Dedifferentiated amniotic fluid mesenchymal stem cell (primary cell): ENCODE measurements at regions not wholly inside any gene's neighbourhood (a gene's known extent, or its start where the extent isn't known, plus 50 kb on each side); places are given as distances from the start of the nearest gene placed in this dataset.

Experiments
- DNase-seq: peaks from one replicate; pipeline ENCODE4 v3.0.0-alpha.2; 2016; ENCODE audit errors: extremely low spot score

DNA sequence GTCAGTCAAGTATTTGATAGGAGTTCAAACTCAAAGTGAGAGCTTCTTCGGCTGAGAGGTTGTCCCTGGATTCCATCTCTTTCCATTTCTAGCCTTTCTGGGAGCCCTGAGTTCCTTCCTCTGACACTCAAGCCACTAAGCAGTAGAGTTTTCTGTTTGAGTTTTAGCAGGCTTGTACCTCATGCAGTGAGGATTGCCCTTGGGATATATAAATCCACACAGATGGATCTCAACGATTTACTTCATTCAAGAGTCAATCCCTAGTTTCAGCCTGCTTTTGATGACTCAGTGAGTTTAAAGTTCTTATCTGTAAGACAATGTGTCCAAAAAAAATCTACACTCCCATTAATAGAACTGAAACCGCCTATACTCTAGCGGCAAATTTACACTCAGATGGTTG lies 2240.9 kb upstream of the WWC1 start:
- no peak for DNase-seq

DNA sequence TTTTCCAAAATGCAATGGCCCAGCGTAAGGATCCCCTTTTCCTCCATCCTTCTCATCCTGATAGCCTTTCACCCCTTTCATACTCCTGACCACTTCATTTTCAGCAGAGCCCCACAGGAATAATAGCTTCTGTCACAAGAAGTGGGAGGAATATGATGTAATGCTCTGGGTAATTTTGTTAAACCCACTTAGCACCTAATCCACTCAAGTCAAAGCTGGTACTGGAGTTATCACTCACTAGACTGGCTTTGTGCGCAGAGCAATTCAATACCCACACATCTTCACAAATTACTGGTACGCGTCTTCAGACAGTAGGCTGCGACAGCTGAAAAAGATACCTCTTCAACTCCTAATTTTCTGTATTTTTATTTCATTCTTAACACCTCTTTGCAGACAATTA lies 2232.8 kb upstream of the WWC1 start:
- no peak for DNase-seq

DNA sequence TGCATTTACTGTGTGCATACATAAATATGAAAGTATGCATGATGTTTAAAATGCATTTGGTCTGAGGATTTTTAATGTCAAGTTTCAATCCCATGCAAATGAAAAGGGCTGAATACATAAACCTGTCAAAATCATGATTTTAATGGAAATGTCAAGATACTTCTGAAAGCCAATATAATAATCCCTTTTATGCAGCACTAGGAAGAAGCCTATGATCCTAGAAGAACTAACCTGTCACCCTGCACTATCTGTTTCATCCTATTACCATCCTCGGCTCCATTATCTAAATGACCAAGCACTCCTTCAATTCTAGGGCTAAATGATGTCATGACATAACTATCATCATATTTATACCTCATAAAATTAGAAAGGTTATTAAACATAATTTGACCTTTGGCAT lies 2229.4 kb upstream of the WWC1 start:
- DNase-seq = no peak

DNA sequence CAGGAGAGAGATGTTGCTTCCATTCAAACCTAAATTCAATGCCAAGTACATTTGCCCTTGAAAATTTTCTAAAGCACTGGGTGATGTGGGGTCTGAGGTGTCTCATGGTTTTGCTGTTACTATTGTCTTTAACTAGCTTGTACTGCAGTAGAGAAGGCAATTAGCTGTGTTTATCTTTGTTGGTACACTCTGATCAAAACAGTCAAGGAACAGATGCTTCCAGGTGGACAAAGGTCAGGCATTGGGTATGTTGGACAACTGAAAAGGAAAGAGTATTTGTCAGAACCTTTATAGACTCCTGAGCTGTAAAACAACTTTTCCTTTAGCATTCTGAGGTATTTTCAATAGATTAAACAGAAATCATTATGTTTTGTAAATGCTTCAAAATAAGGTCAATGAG lies 2228.7 kb upstream of the WWC1 start:
- DNase-seq = no peak

DNA sequence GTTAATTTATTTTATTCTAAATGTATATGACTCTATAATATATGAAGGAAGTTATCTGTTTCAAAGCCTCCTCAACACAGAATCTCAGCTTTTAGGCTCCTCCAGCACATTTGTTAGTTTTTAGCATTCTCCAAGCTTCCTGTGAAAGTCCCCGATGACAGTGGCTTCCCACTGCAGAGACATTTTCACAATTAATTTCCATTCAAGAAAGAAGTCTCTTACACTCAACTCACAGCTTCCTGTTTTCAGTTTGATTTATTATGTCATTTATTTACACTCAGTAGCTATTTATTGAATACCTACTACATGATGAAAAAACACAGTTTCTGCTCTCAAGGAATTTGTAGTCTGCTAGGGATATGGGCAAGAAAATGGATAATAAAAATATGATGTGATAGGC lies 2228.2 kb upstream of the WWC1 start:
- no peak for DNase-seq

DNA sequence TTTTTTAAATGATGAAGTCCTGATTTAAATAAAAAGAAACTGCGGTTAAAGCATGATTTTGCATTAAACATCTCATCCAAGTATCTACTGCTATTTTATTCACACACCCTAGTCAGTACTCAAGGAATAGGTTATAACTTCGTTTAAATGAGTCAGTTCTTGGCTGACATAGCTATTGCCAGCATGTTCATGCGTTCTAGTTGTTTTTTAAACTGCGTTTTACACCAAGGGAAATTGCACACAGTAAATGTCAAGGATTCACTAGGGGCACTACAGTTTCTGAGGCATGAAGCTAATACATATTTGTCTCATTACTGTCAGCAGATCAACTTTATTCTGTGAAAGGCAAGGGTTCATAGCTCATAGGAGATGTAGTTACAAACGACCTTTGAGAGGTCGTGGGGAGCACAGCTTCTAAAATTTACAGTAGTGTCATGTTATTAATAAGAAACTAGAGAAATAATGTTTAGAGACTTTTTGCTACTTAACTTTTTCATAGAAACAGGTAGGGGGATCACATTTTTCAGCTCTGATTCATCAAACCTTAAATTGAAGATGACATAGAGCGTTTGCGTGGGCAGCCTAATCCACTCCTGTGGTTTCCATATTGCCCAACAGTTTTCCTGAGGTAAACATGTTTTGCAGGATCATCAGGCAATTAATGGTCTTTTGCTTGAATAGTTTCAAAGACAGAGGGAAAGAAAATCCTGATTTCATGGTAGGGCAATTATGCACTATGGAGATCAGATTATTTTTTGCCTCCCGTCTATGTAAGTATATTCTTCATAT lies 2222.7 kb upstream of the WWC1 start:
- DNase-seq = no peak

DNA sequence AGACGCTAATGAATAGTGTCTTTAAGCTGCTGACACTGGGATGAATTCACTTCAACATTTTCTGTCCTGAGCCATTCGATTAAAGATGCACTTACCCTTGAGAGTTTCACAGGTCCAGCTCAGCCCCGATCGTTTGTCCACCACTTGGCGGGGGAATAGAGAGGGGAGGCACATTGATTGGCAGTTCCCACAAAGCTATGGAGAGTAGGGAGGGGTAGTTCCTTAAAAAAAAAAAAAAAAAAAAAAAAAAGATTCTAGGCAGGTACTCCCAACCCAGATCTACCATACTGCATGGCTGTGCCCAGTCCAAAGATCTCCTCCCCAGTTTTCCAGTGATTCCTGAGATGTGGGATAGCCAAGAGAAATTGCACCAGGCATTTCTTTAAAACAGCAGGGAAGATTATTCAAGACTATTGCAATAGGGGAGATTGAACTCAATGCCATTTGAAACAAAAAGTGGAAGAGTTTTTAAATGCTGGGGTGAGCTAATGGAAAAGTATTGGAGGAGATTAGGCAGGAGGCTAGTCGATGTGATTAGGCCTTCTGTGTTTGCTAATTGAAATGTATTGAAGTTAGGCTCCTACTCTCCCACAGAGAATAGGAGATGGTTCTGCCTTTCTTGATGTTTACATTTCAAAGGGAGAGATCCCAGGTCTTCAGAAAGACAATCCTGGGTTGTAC lies 2217.4 kb upstream of the WWC1 start:
- no peak for DNase-seq

DNA sequence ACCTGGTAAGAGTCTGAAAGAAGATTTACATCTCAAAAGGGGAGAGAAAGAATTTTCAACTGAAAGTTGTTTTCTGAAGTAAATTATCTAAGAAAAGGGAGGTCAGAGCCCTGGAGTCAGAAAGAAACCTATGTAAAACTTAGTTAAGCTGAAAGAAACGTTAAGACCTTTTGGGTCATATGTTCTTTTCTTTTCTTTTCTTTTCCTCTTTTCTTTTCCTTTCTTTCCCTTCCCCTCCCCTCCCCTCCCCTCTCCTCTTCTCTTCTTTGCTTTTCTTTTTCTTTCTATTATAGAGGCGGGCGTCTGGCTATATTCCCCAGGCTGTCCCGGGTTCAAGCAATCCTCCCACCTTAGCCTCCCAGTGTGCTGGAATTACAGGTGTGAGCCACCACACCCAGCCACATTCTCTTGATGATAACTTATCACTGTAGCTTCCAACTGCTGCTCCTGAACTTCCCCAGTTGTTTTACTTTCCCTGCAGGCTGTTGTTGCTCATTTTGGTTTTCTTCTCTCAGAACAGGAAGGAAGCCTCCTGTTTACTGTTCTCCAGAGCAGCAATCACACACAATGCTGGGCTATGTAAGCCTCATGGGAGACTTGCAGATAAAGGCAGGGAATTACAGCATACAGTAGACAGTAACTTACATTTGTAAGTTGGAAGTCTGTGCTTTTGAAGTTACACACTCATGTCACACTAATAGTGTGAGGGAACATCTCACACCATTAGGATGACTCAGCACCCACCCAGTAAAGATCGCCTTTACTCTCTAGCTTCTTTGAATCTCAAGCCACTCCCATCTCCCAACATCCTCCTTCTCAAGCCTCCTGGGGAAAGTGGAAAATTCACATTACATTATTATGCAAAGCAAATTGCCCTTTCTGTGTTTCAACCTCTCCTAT lies 2216.6 kb upstream of the WWC1 start:
- DNase-seq = no peak

DNA sequence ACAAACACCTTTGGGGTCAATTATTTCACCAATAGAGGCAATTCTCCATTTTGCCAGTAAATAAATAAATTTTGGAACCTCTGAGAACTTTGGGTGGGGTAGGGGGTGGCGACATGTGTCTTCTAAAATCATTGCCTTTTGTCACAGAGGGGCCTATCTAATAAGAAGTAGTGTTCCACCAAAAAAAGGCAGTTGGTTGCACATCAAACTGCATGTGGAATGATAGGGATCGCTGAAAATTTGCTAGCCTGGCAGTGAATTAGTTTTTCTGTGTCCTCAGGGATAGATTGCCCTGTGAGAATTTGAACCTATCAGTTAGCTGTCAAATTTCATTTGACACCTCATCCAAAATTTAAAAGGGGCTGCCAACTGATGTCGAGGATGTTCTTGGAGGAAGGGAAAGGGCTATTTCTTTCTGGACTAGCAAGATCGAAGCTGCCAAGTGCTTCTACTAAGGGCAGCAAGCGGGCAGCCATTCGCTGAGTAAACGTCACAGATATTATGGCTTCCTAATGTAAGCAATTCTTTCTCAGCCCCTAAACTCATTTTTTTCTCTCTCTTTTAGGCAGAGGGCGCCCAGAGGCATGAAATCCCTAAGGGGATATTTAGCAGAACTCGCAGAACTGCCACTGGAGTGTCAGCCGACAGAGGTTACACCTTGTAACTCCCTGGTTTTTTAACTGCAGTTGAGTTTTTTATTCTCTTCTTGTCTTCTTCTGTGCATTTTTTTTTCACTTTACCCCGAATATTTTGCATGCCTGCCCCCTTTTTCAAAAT lies 2208.1 kb upstream of the WWC1 start:
- no peak for DNase-seq

DNA sequence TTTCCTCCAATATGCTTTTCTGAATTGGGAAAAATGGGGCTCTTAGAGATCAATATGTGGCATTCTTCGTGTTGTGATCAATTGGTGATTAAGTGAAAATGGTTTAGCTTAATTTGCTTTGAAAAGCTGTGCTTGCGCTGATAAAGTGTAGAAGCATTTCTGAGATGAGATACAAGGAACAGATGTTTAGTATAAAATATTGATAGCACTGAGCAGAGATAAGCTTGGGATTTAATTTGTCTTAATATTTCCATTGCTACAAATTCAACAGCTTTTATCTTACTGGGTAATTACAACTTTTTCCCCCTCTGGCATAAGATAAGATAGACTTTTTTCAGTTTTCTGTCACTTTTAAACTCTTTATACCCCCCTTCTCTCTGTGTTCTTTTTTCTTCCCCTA lies 2204.9 kb upstream of the WWC1 start:
- no peak for DNase-seq

DNA sequence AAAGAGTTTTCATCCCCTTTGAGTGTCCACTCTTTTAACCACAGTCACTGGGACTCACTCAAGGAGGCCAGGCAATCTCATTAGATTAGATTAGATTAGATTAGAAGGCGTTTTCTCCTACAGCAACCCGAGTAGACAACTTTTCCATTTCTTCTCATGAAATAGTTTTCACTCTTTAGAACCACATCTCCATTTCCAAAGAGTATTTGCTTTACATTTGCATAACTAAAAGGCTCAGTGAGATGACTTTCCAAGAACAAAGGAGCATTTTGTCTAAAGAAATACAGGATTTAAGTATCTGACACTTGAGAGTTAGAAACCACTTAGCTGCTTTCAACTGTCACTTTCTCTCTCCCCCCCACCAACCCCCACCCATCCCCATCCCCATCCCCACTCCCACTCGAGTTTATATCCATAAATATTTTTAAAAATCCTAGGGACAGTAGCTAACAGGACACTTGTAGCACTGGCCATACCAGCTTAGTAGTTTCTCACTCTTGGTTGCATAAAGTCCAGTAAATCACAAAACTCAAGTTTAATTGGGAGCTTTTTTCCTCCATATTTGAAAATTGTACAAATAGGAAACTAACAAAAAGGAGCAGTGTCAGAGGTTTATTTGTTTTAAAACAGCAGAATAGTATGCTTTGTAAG lies 2202.9 kb upstream of the WWC1 start:
- DNase-seq = no peak

DNA sequence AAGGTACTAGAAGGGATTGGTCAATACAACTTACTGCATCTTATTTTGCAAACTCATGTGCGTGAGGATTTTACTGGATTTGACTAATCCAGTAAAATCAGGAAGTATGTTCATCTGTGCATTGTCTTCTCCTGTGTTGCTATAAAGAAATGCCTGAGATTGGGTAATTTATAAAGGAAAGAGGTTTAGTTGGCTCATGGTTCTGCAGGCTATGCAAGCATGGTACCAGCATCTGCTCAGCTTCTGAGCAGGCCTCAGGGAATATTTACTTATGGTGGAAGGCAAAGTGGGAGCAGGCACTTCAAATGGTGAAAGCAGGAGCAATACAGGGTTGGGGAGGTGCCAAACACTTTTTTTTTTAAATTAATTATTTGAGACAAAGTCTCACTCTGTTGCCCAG lies 2199.5 kb upstream of the WWC1 start:
- DNase-seq = no peak

DNA sequence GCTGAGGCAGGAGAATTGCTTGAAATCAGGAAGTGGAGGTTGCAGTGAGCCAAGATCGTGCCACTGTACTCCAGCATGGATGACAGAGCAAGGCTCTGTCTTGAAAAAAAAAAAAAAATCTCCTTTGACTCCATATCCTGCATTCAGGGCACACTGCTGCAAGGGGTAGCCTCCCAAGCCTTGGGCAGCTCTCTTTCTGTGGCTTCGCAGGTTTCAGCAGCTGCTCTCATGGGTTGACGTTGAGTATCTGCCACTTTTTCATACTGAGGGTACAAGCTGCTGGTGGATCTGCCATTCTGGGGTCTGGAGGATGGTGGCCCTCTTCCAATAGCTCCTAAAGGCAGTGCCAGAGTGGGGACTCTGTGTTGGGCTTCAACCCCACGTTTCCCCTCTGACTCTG lies 2198.1 kb upstream of the WWC1 start:
- DNase-seq = no peak

DNA sequence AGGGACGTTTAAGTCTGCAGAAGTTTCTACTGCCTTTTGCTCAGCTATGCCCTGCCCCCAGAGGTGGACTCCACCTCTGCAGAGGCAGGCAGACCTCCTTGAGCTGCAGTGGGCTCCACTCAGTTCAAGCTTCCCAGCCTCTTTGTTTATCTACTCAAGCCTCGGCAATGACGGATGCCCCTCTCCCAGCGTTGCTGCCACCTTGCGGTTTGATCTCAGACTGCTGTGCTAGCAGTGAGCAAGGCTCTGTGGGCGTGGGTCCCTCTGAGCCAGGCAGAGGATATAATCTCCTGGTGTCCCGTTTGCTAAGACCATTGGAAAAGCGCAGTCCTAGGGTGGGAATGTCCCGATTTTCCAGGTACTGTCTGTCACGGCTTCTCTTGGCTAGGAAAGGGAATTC lies 2188.5 kb upstream of the WWC1 start:
- DNase-seq = no peak

DNA sequence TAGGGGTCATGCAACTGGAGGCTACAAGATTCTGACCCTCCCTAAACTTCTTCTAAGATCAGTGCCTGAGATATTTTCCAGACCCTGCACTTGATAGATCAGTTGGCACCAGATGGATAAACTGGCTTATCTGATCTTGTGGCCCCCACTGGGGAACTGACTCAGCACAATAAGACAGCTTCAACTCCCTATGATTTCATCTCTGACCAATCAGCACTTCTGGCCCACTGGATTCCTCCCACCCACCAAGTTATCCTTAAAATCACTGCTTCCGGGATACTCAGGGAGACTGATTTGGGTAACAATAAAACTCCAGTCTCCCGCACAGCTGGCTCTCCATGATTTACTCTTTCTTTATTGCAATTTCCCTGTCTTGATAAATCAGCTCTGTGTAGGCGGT lies 2180.4 kb upstream of the WWC1 start:
- no peak for DNase-seq

DNA sequence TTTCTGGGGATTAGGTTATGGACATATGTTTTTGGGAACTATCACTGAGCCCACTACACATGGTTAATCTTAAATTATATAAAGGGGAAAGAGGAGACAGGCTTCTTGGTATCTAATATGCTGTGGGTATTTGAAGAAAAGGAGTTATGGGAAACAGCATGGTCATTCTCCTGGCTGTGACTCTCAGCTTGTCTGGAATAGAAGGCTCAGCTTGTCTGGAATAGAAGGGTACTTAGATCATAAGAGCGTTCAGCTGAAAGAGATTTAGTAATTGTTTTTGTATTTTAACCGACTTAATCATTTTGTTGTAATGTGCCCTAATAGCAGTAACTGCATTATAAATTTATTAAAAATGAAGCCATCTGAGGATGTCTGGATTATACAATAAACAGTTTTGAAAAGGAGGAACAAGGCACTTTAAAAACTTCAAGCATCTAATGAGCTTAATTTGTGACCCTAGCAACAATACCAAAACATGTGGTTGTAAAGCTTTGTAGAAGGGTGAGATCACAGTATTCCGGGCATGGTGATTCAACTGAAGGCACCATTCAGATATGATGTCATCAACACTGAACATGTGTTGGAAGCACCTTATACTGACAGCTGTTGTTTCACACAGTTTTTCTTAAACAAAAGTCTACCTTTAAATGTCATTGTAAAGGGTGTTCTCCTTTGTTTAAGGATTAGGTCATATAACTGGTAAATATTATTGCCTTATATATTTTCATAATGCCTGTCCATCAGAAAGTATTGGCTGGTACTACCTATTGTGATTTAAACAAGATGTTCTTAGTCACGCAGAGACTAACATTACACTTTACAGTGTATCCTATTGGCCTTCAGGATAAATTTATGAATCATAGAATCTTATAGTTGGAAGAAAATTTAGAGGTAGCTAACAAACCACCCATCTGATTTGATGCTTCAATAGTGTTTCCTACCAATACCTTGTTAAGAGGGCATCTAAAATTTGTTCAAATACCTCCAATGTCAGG lies 2174.1 kb upstream of the WWC1 start:
- DNase-seq = no peak

DNA sequence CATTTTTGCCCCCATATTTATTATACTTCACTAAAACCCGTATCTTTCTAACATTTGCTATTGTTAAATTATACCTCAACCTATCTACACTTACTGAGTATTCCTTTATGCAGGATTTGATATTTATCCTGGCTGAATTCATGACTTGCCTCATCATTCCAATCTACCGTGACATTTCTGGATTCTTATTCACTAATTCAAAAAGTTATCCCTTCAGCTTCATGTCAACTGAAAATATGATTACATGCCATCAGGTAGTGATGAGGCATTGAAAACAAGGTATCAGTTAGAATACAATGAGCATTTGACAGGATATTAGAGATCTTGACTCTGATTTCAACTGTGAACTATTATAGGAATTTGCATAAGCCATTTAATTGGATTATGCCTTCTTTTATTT lies 2171.9 kb upstream of the WWC1 start:
- DNase-seq = no peak

DNA sequence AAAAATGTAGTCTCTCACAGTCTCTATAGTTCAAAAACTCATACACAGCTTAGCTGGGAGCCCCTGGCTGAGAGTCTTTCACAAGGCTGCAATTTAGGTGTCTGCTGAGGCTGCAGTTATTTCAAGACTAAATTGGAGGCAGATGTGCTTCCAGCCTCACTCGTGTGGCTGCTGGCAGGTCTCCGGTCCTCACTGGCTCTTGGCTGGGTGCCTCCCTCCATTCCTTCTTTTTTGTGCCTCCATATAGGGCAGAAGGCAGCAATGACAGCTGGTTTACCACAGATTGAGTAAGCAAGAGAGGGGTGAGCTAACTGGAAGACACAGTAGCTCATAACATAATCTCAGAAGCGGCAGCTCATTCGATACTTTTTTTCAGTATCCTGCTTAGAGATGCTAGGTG lies 2167.7 kb upstream of the WWC1 start:
- DNase-seq = no peak

DNA sequence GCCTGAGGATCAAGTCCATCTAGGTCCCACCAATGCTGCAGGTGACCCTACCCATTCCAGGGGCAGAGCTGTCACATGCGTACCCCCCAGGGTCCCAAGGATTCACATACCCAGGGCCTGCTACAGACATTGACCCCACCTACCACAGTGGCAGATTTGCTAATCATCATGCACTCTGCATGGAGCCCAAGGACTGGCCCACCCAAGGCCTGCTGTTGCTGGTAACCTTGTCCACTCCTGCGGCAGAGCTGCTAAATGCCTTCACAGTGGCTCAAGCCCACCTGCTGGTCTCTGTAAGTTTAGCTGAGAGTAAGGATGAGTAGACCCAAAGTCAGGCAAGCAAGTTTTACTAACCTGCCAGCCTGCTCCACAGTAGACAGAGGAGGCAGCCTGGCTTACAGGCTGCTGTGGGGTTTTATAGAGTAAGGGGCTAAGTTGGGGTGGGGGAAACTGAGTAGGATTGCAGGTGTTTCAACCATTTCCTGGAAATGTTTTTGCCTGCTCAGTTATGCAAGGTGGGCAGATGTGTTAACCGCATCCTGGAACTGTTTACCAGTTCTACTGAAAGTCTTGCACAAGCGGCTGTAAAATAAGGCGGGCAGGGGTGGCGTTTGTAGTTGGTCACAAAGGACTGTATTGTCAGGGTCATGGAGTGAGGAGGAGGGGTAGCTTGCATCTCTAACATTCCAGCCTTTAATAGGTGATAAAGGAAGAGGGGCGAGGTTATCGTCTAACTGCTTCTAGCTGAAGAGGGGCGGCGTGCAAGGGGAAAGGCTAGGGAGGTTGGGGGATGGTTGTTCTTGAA lies 2163.5 kb upstream of the WWC1 start:
- DNase-seq = no peak
